ENCODE measurements at regions not wholly inside any gene's neighbourhood (a gene's known extent, or its start where the extent isn't known, plus 50 kb on each side); places are given as distances from the start of the nearest gene placed in this dataset.

GRCh38 chr3:21041621-21042020, 709.4 kb downstream of the ZNF385D start:
- DNase-seq (ENCODE audit: low read depth, low spot score) = no peak
- RAD21 ChIA-PET (ENCODE audit: low non-redundant PET in 1 of 2, low total read pairs in 2 of 2, uncharacterized antibody in 2 of 2, unreplicated experiment in 2 of 2) = no interaction called here

GRCh38 chr3:21036888-21037287, 714.1 kb downstream of the ZNF385D start:
- no TSS peak for BruUV-seq (replicated peaks)
- H2AFZ ChIP-seq (ENCODE audit: low read depth, low read length, poor library complexity, severe bottlenecking) = no peak overlapping the region
- H3K9ac ChIP-seq (ENCODE audit: low read length) = no peak overlapping the region
- H3K4me1 ChIP-seq (ENCODE audit: control insufficient read depth in 1 of 2, insufficient read depth in 2 of 2, low read length in 2 of 2) = no peaks in the 10 kb centered on the region
- no peaks in the 10 kb centered on the region for H3K27me3 ChIP-seq (ENCODE audit: insufficient read depth, low read length)
- intact Hi-C loops (cut with micrococcal nuclease) = no loop called here
- peaks cover 7 to 12% of the 10 kb centered on the region in 2 experiments; a peak in 2 of 4 replicates for H3K9me3 ChIP-seq (ENCODE audit: control insufficient read depth in 1 of 2, insufficient read depth in 1 of 2, low read depth in 1 of 2, low read length in 2 of 2)
- no peaks in the 10 kb centered on the region for H4K20me1 ChIP-seq (ENCODE audit: insufficient read depth)
- CTCF ChIA-PET = no interaction called here
- H3K27ac ChIP-seq (ENCODE audit: low read depth, low read length) = no peak overlapping the region
- H3K36me3 ChIP-seq (ENCODE audit: control insufficient read depth in 1 of 2, insufficient read depth in 2 of 2, low read length in 2 of 2) = no peaks in the 10 kb centered on the region
- no peak for ATAC-seq
- DNase-seq (ENCODE audit: low read depth, low spot score) = no peak
- POLR2A ChIA-PET = no interaction called here
- H3K4me2 ChIP-seq (ENCODE audit: low read length) = no peak overlapping the region
- no peak overlapping the region for H3K4me3 ChIP-seq (replicated peaks in 1 of 2; ENCODE audit: low read depth in 1 of 2, low read length in 2 of 2)
- RAD21 ChIA-PET (ENCODE audit: low non-redundant PET in 1 of 2, low total read pairs in 2 of 2, uncharacterized antibody in 2 of 2, unreplicated experiment in 2 of 2) = no interaction called here
- no peaks in the 10 kb centered on the region for H3K79me2 ChIP-seq (ENCODE audit: insufficient read depth, low read length)
- no peaks in the 10 kb centered on the region for H3K9me2 ChIP-seq (ENCODE audit: insufficient read depth)
- TF ChIP-seq CBX3 (IDR thresholded peaks at IDR 0.05; ENCODE audit: low read depth) = no peak
- TF ChIP-seq SP1 (IDR thresholded peaks at IDR 0.05; ENCODE audit: low read depth) = no peak
- no peak for TF ChIP-seq EZH2phosphoT487 (IDR thresholded peaks at IDR 0.05; ENCODE audit: borderline replicate concordance)
- no peak for TF ChIP-seq SRF (IDR thresholded peaks at IDR 0.05; ENCODE audit: low read depth)
- no peak for TF ChIP-seq POLR2A (IDR thresholded peaks at IDR 0.05; ENCODE audit: borderline replicate concordance, extremely low read depth, insufficient read depth, insufficient read length)
- no peak for TF ChIP-seq ZBTB33 (IDR thresholded peaks at IDR 0.05; ENCODE audit: extremely low read depth, insufficient replicate concordance, low read length)
- TF ChIP-seq ATF3 (IDR thresholded peaks at IDR 0.05) = no peak
- no peak for TF ChIP-seq CTCF (IDR thresholded peaks at IDR 0.05 in 2 of 3, conservative IDR thresholded peaks at IDR 0.05 in 1 of 3; ENCODE audit: borderline replicate concordance in 1 of 3, insufficient read depth in 1 of 3, low read depth in 2 of 3, low read length in 2 of 3)
- no peak for TF ChIP-seq ELF1 (IDR thresholded peaks at IDR 0.05; ENCODE audit: borderline replicate concordance, low read depth)

More at GRCh38 chr3:21041621-21042020, 709.4 kb downstream of the ZNF385D start:
- Histone ChIP-seq H3K9ac (ENCODE audit: low read length) (no peak overlapping the region), H2AFZ (ENCODE audit: low read depth, low read length, poor library complexity, severe bottlenecking) (no peak overlapping the region), H3K36me3 (ENCODE audit: control insufficient read depth in 1 of 2, insufficient read depth in 2 of 2, low read length in 2 of 2) (no peaks in the 10 kb centered on the region), H3K9me3 (ENCODE audit: control insufficient read depth in 1 of 2, insufficient read depth in 1 of 2, low read depth in 1 of 2, low read length in 2 of 2) (peaks cover 13 to 15% of the 10 kb centered on the region in 2 experiments; a peak in 2 of 4 replicates), H3K79me2 (ENCODE audit: insufficient read depth, low read length) (no peaks in the 10 kb centered on the region), H3K4me1 (ENCODE audit: control insufficient read depth in 1 of 2, insufficient read depth in 2 of 2, low read length in 2 of 2) (no peaks in the 10 kb centered on the region), H3K9me2 (ENCODE audit: insufficient read depth) (no peaks in the 10 kb centered on the region), H3K27ac (ENCODE audit: low read depth, low read length) (no peak overlapping the region), H4K20me1 (ENCODE audit: insufficient read depth) (no peaks in the 10 kb centered on the region), H3K27me3 (ENCODE audit: insufficient read depth, low read length) (no peaks in the 10 kb centered on the region), H3K4me2 (ENCODE audit: low read length) (no peak overlapping the region), H3K4me3 (replicated peaks in 1 of 2; ENCODE audit: low read depth in 1 of 2, low read length in 2 of 2) (no peak overlapping the region)
- no TSS peak for BruUV-seq (replicated peaks)
- ATAC-seq = no peak
- ChIA-PET CTCF (no interaction called here), POLR2A (no interaction called here)
- intact Hi-C loops (cut with micrococcal nuclease) = no loop called here
- TF ChIP-seq FOSL1 (IDR thresholded peaks at IDR 0.05; ENCODE audit: low read depth) (no peak), POLR2A (IDR thresholded peaks at IDR 0.05; ENCODE audit: borderline replicate concordance, extremely low read depth, insufficient read depth, insufficient read length) (no peak), YY1 (IDR thresholded peaks at IDR 0.05; ENCODE audit: extremely low read depth, insufficient replicate concordance, low read depth, low read length) (no peak), CTCF (IDR thresholded peaks at IDR 0.05 in 2 of 3, conservative IDR thresholded peaks at IDR 0.05 in 1 of 3; ENCODE audit: borderline replicate concordance in 1 of 3, insufficient read depth in 1 of 3, low read depth in 2 of 3, low read length in 2 of 3) (no peak)

All from HCT116 (cell line).